H1 (cell line): ENCODE measurements at regions not wholly inside any gene's neighbourhood (a gene's known extent, or its start where the extent isn't known, plus 50 kb on each side); places are given as distances from the start of the nearest gene placed in this dataset.

Experiments used
- CEBPB ChIP-seq: IDR thresholded peaks from 2 replicates; pipeline ENCODE4 v1.6.1; 2012; ENCODE audit warnings: low read depth, low read length
- JUND ChIP-seq: IDR thresholded peaks from 2 replicates; pipeline ENCODE4 v1.6.1; 2011; ENCODE audit warnings: mild to moderate bottlenecking, improper control_type of control experiment, low read length
- KDM5A ChIP-seq: fragments of 200-600 bp; IDR thresholded peaks from 2 replicates; pipeline ENCODE4 v1.7.1; 2012; ENCODE audit warnings: mild to moderate bottlenecking, low read length, inconsistent platforms, mixed read lengths
- RAD21 ChIP-seq, 2 experiments: IDR thresholded peaks in 1 of 2; conservative IDR thresholded peaks in 1 of 2; 2 replicates each; pipeline ENCODE4 v1.6.1; 2011; ENCODE audit warnings: low read depth in 2 of 2, low read length in 2 of 2, improper control_type of control experiment in 1 of 2, inconsistent platforms in 1 of 2, mild to moderate bottlenecking in 1 of 2, moderate library complexity in 1 of 2
- RBBP5 ChIP-seq: IDR thresholded peaks from 2 replicates; pipeline ENCODE4 v1.7.1; 2012; ENCODE audit warnings: low read depth, mild to moderate bottlenecking, inconsistent platforms, low read length, moderate library complexity, borderline replicate concordance
- SP4 ChIP-seq: IDR thresholded peaks from 2 replicates; pipeline ENCODE4 v1.6.1; 2012; ENCODE audit warnings: low read length, inconsistent platforms
- YY1 ChIP-seq: IDR thresholded peaks from 2 replicates; pipeline ENCODE4 v1.6.1; 2011; ENCODE audit warnings: low read depth, mild to moderate bottlenecking, low read length

DNA sequence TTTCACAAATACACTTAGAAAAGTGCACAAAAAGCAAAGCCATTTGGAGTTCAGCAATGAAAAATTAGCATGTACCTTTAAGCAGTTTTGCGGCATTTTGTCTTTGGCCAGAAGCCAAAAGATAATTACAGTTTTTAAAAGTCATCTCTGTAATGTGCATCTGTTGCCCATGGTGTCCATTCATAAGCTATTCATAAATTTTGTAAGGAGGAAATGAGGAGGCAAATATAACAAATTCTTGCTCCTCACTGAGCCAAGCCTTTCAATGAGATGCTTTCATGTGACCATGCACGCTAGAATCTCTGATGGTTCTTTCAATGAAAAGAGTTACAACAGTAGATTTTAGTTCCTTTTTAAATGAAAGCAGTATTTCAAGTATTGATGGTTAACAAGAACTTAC, 247.1 kb upstream of the MON1B start (continued):
- TF ChIP-seq YY1 (no peak), CEBPB (no peak), SP4 (no peak), JUND (no peak), KDM5A (no peak), RBBP5 (no peak), RAD21 (IDR thresholded peaks at IDR 0.05 in 1 of 2, conservative IDR thresholded peaks at IDR 0.05 in 1 of 2; ENCODE audit: low read depth in 2 of 2, low read length in 2 of 2) (no peak)
